Activated naive CD4-positive, alpha-beta T cell treated with anti-CD3 and anti-CD28 coated beads for 36 hours (primary cell): ENCODE measurements at regions not wholly inside any gene's neighbourhood (a gene's known extent, or its start where the extent isn't known, plus 50 kb on each side); places are given as distances from the start of the nearest gene placed in this dataset.

Experiments used
- CTCF ChIA-PET: fragments of 350-600 bp; sonication (Branson Sonifier 250); formaldehyde crosslinking; loops from one replicate; lab custom pipeline; 2021; ENCODE audit warnings: antibody characterized with exemption; lab: Charles Lee
- DNase-seq: peaks from one replicate; pipeline ENCODE4 v3.0.0-alpha.2; 2020
- H3K27ac Mint-ChIP-seq: one replicate; pipeline ENCODE4 v1.8.0; 2021; ENCODE audit warnings: mild to moderate bottlenecking, mixed read lengths
- H3K27me3 Mint-ChIP-seq: one replicate; pipeline ENCODE4 v1.8.0; 2021; ENCODE audit warnings: low read depth, mixed read lengths
- H3K36me3 Mint-ChIP-seq: one replicate; pipeline ENCODE4 v1.8.0; 2021; ENCODE audit warnings: low read depth, mixed read lengths
- H3K4me1 Mint-ChIP-seq: one replicate; pipeline ENCODE4 v1.8.0; 2021; ENCODE audit warnings: low read depth, mixed read lengths
- H3K4me3 Mint-ChIP-seq: one replicate; pipeline ENCODE4 v1.8.0; 2021; ENCODE audit warnings: mild to moderate bottlenecking, moderate library complexity, mixed read lengths
- H3K9me3 Mint-ChIP-seq: one replicate; pipeline ENCODE4 v1.8.0; 2021; ENCODE audit warnings: mixed read lengths
- intact Hi-C: fragments of 100-400 bp; cut with micrococcal nuclease; formaldehyde crosslinking; loops from one replicate; pipeline ENCODE4 v1.15.1; 2023

- CTCF ChIA-PET: no interaction called here
- Mint-ChIP-seq H3K27me3 (peaks cover under 1% of the 10 kb centered on the region), H3K36me3 (no peaks in the 10 kb centered on the region), H3K4me3 (no peak overlapping the region), H3K4me1 (no peaks in the 10 kb centered on the region), H3K27ac (no peak overlapping the region), H3K9me3 (no peaks in the 10 kb centered on the region)
- DNase-seq: no peak
- intact Hi-C loops: no loop called here
Observed at GRCh38 chr2:226664140-226664539, 135.5 kb downstream of the IRS1 start.

DNA sequence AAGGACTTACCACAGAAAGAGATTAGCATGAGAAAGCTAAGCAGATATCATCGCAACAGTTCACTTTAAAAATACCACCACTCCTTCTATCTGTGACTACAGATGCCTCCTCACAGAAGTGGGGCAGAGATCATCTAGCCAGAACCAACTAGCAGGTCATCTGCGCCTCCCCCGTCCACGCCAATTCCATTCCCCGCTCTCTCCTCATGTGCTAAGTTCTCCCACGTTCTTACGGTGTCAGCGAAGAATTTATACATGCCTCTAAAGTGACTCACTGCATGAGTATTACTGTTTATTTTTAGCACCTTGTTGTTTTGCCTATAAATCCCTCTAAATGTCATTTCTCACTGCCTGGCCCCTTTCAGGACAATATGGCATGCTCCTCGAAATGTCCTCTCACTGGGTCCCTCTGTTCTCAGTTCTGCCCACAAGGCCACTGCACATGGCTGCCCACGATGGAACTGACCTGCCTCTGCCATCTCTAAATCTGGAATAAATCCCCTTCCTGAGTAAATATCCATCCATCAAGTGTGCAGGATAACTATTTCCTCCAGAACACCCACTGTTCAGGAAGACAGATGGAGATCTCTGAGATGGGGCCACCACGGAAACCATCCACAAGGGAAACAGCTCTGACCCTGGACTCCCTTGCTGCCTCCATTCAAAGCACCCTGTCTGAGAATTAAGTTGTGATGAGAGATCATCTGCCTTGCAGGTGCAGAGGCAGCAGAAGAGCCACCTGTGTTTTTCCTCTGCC lies 137.7 kb downstream of the IRS1 start:
- H3K4me3 Mint-ChIP-seq: no peak overlapping the region
- no peaks in the 10 kb centered on the region for H3K27me3 Mint-ChIP-seq
- CTCF ChIA-PET: no interaction called here
- intact Hi-C loops: no loop called here
- H3K27ac Mint-ChIP-seq: no peak overlapping the region
- no peaks in the 10 kb centered on the region for H3K4me1 Mint-ChIP-seq
- no peaks in the 10 kb centered on the region for H3K9me3 Mint-ChIP-seq
- no peaks in the 10 kb centered on the region for H3K36me3 Mint-ChIP-seq
- DNase-seq: no peak

DNA sequence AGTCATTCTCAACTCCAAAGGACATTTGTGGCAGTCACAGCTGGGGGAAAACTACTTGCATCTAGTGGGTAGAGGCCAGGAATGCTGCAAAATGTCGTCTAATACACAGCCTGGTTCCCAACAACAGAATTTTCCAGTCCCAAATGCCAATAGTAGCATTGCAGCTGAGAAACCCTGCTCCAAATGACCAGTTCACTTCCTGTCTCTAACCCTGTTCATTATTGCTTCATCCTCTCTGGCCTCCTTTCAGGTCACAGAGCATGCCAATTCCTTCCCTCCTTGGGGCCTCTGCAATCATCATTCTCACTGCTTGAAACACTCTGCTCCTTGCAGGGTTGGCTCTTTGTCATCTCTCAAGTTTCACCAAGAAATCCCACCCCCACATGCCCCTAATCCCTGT lies 139.1 kb downstream of the IRS1 start:
- CTCF ChIA-PET: no interaction called here

GRCh38 chr2:226660124-226660523 lies 139.5 kb downstream of the IRS1 start:
- Mint-ChIP-seq H3K36me3 (no peaks in the 10 kb centered on the region), H3K4me1 (no peaks in the 10 kb centered on the region), H3K9me3 (no peaks in the 10 kb centered on the region), H3K27ac (no peak overlapping the region), H3K27me3 (no peaks in the 10 kb centered on the region), H3K4me3 (no peak overlapping the region)
- no peak for DNase-seq
- intact Hi-C loops: no loop called here
- CTCF ChIA-PET: no interaction called here

More for the DNA sequence above, 139.1 kb downstream of the IRS1 start:
- DNase-seq: no peak
- Mint-ChIP-seq H3K9me3 (no peaks in the 10 kb centered on the region), H3K27me3 (no peaks in the 10 kb centered on the region), H3K4me3 (no peak overlapping the region), H3K4me1 (no peaks in the 10 kb centered on the region), H3K36me3 (no peaks in the 10 kb centered on the region), H3K27ac (no peak overlapping the region)
- intact Hi-C loops: no loop called here

DNA sequence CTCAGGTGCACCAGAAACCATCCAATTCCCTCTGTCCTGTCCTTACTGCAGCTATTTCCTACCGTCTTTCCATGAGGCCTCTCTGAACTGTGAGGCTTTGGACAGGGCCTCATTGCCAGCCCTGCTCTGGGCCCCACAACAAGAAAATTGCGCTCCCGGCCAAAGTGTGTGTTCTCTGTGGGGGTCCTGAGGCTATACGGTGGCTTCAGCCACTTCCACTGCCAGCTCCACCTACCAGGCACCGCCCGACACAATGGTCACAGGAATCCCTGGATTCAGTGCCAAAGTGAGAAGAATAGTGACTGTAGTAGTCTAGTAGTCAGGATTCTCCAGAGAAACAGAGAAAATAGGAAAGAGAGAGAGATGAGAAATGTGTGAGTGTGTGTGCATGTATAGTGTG lies 140.2 kb downstream of the IRS1 start:
- no peak overlapping the region for H3K27ac Mint-ChIP-seq
- no peaks in the 10 kb centered on the region for H3K27me3 Mint-ChIP-seq
- no peaks in the 10 kb centered on the region for H3K4me1 Mint-ChIP-seq
- H3K4me3 Mint-ChIP-seq: no peak overlapping the region
- H3K36me3 Mint-ChIP-seq: no peaks in the 10 kb centered on the region
- intact Hi-C loops: loop anchor here (10.0 kb wide), 1 partner anchor 905 kb away; no protein-coding TSS in a partner anchor
- H3K9me3 Mint-ChIP-seq: no peaks in the 10 kb centered on the region
- CTCF ChIA-PET: no interaction called here
- DNase-seq: no peak

DNA sequence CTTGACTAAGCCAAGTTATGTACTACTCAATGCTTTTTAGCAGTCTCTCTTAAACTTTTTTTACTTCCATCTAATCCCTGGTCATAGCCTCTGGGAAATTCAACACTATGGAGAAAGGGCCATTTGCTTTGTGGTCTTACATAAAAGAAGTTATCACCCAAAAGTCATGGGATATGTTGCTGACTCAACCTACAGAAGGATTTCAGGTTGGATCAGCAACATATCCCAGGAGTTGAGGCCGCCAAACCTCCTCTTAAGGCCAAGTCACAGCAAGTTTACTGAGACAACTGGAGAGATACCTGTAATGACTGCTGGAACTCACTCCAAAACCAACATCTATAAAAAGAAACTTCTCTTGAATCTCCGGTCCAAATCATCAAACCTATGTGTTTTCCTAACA lies 141.1 kb downstream of the IRS1 start:
- Mint-ChIP-seq H3K4me3 (no peak overlapping the region), H3K36me3 (no peaks in the 10 kb centered on the region), H3K9me3 (no peaks in the 10 kb centered on the region), H3K4me1 (no peaks in the 10 kb centered on the region), H3K27ac (no peak overlapping the region), H3K27me3 (no peaks in the 10 kb centered on the region)
- intact Hi-C loops: loop anchor here (10.0 kb wide), 1 partner anchor 906 kb away; no protein-coding TSS in a partner anchor
- CTCF ChIA-PET: no interaction called here
- DNase-seq: no peak

DNA sequence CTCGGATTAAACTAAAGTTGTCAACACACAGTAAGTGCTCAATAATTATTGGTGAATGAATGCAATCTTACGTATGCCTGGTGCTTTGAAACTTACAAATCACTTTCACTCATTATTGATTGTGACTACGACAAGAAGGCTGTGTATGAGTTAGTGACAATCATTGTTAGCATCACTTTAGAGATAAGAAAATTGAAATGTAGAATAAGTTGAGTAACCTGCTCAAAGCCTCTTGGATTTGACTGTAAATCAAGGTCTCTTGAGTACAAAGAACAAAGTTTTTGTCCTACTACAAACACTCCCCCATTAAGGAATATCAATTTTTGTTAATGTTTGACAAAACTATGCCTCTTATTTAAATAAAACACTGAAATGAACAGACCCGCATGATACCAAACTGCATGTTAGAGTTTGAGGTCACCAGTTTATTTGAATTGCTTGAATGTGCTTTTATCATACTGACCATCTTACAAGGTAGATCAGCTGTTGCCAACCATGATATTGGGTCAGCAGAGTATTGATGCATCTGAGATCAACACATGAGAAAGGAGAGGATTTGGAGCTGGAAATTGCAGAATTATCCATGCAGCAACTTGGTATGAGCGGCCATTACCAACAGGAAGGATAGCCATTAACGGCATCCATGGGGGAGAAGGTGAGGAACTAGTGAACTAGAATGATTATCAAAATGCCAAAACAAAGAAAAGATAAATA lies 142.1 kb downstream of the IRS1 start:
- no peaks in the 10 kb centered on the region for H3K9me3 Mint-ChIP-seq
- CTCF ChIA-PET: no interaction called here
- no peaks in the 10 kb centered on the region for H3K27me3 Mint-ChIP-seq
- no peak overlapping the region for H3K27ac Mint-ChIP-seq
- DNase-seq: no peak
- H3K36me3 Mint-ChIP-seq: no peaks in the 10 kb centered on the region
- peaks cover 3% of the 10 kb centered on the region for H3K4me1 Mint-ChIP-seq
- no peak overlapping the region for H3K4me3 Mint-ChIP-seq
- intact Hi-C loops: loop anchor here (10.0 kb wide), 1 partner anchor 907 kb away; no protein-coding TSS in a partner anchor

- H3K27me3 Mint-ChIP-seq: no peaks in the 10 kb centered on the region
- intact Hi-C loops: loop anchor here (10.0 kb wide), 1 partner anchor 908 kb away; no protein-coding TSS in a partner anchor
- no peak overlapping the region for H3K27ac Mint-ChIP-seq
- DNase-seq: no peak
- no peaks in the 10 kb centered on the region for H3K9me3 Mint-ChIP-seq
- no peaks in the 10 kb centered on the region for H3K36me3 Mint-ChIP-seq
- H3K4me1 Mint-ChIP-seq: peaks cover 9% of the 10 kb centered on the region
- CTCF ChIA-PET: no interaction called here
- H3K4me3 Mint-ChIP-seq: no peak overlapping the region
Observed at GRCh38 chr2:226656367-226656766, 143.3 kb downstream of the IRS1 start.

DNA sequence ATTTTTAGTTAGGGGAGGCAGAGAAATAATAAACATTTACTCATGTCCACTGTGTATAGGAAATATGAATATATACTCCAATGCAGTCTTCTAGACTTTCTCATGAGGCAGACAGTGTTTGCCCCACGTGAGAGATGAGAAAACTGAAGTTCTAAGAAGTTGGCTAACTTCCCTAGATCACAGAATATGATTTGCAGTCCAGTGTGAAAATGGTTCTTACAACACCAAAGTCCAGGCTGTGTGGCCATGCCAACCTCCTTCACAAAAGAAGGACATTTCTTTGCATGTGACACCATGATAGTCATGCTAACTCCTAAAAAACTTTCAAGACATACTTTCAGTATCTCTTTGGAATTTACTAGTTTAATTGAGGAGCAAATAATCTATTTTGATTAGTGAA lies 143.7 kb downstream of the IRS1 start:
- intact Hi-C loops: loop anchor here (10.0 kb wide), 1 partner anchor 909 kb away; no protein-coding TSS in a partner anchor
- Mint-ChIP-seq H3K4me3 (no peak overlapping the region), H3K27ac (no peak overlapping the region), H3K4me1 (peaks cover 12% of the 10 kb centered on the region), H3K27me3 (peaks cover 2% of the 10 kb centered on the region), H3K9me3 (no peaks in the 10 kb centered on the region), H3K36me3 (no peaks in the 10 kb centered on the region)
- CTCF ChIA-PET: no interaction called here
- DNase-seq: no peak

GRCh38 chr2:226652983-226653765 lies 146.4 kb downstream of the IRS1 start:
- intact Hi-C loops: loop anchor here (1.0 to 10.0 kb wide), 9 partner anchors 81 to 912 kb away; partner anchors contain the start of gene IRS1
- peaks cover 12% of the 10 kb centered on the region for H3K36me3 Mint-ChIP-seq
- no peak for DNase-seq
- CTCF ChIA-PET: interaction anchor here (0.8 to 1.3 kb wide), 2 partner anchors 145 to 149 kb away, joined by 3 read pairs; no protein-coding TSS in a partner anchor
- H3K4me3 Mint-ChIP-seq: no peak overlapping the region
- H3K27ac Mint-ChIP-seq: no peak overlapping the region
- H3K4me1 Mint-ChIP-seq: peaks cover 25% of the 10 kb centered on the region
- peaks cover 7% of the 10 kb centered on the region for H3K9me3 Mint-ChIP-seq
- peaks cover 3% of the 10 kb centered on the region for H3K27me3 Mint-ChIP-seq

- CTCF ChIA-PET: interaction anchor here (1.3 kb wide), 1 partner anchor 150 kb away, joined by 3 read pairs; no protein-coding TSS in a partner anchor
- Mint-ChIP-seq H3K4me1 (peaks cover 25% of the 10 kb centered on the region), H3K4me3 (no peak overlapping the region), H3K27me3 (peaks cover 3% of the 10 kb centered on the region), H3K9me3 (peaks cover 7% of the 10 kb centered on the region), H3K27ac (peak overlapping the region; percentile 5), H3K36me3 (peaks cover 12% of the 10 kb centered on the region)
- intact Hi-C loops: loop anchor here (1.0 to 10.0 kb wide), 9 partner anchors 82 to 912 kb away; partner anchors contain the start of gene IRS1
- DNase-seq: peak; percentile 8
Observed at GRCh38 chr2:226652369-226652768, 147.3 kb downstream of the IRS1 start.
